ENCODE measurements at regions not wholly inside any gene's neighbourhood (a gene's known extent, or its start where the extent isn't known, plus 50 kb on each side); places are given as distances from the start of the nearest gene placed in this dataset.

DNA sequence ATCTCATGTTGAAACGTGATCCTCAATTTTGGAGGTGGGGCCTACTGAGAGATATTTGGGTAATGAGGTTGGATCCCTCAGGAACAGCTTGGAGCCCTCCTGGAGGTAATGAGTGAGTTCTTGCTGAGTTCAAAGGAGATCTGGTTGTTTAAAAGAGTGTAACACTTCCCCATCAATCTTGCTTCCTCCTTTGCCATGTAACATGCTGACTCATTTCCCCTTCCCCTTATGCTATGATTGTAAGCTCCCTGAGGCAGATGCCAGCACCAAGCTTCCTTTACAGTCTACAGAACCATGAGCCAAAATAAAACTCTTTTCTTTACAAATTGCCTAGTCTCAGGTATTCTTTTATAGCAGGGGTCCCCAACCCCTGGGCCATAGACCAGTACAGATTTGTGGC, 352.3 kb downstream of the SLCO4C1 start:
- no peak for TF ChIP-seq POLR2A (IDR thresholded peaks at IDR 0.05)
- TF ChIP-seq CTCF (IDR thresholded peaks at IDR 0.05): no peak
